K562 (cell line): ENCODE measurements at regions not wholly inside any gene's neighbourhood (a gene's known extent, or its start where the extent isn't known, plus 50 kb on each side); places are given as distances from the start of the nearest gene placed in this dataset.
A peak's percentile ranks its signal among the peaks of the same experiment; 100 is the strongest.

Source experiments
- ATAC-seq: fragments of 200-7000 bp; cut with Tn5 transposase; 3 replicates; pipeline ENCODE4 v1.9.1; 2020; ENCODE audit warnings: moderate library complexity
- BruUV-seq: library from RNA; stranded (reverse); fragments of 400-500 nt; replicated peaks from 2 replicates; lab custom pipeline; 2021; lab: Mats Ljungman, UMichigan
- CTCF ChIA-PET: fragments of 300-600 bp; formaldehyde crosslinking; extraction: SDS; loops from one replicate; lab custom pipeline; 2021; ENCODE audit warnings: low intra/inter-chr PET ratio; lab: Yijun Ruan, JAX
- POLR2A ChIA-PET: fragments of 300-600, 350-650 bp; sonication (Branson Sonifier 250); formaldehyde crosslinking; extraction: SDS; loops from one replicate; lab custom pipeline; 2021; ENCODE audit warnings: antibody characterized with exemption, inconsistent platforms; lab: Yijun Ruan, JAX
- DNase-seq, 4 experiments: peaks; one replicate each; pipeline versions ENCODE4 v3.0.0 to v3.0.0-alpha.2; 2011 to 2018; ENCODE audit warnings: low spot score in 3 of 4, mixed read lengths in 3 of 4; ENCODE audit errors: extremely low read depth in 1 of 4
- FAIRE-seq: peaks from 2 replicates; lab custom pipeline; 2011; peaks lifted over from hg19 to GRCh38; lab: Jason Lieb, UNC
- H2AFZ ChIP-seq: 2 replicates; pipeline ENCODE4 v1.6.0; 2011; ENCODE audit warnings: low read depth, low read length, control low read depth, inconsistent platforms
- H3K27ac ChIP-seq: fragments of 200-600 bp; 3 replicates; pipeline ENCODE4 v1.8.0; 2011; ENCODE audit warnings: low read depth, mild to moderate bottlenecking, control low read depth, inconsistent platforms, low read length, moderate library complexity, mixed read lengths; ENCODE audit errors: extremely low read depth
- H3K27me3 ChIP-seq, 2 experiments: fragments of 300-600 bp in 1 of 2; 2 replicates in 1 of 2; 3 replicates in 1 of 2; pipeline versions ENCODE4 v1.6.0 to v1.8.0; 2011; ENCODE audit warnings: inconsistent platforms in 2 of 2, low read length in 2 of 2, mild to moderate bottlenecking in 1 of 2, mixed read lengths in 1 of 2, moderate library complexity in 1 of 2; ENCODE audit not compliant: control insufficient read depth in 2 of 2, insufficient read depth in 2 of 2
- H3K36me3 ChIP-seq: fragments of 300-600 bp; 3 replicates; pipeline ENCODE4 v1.8.0; 2011; ENCODE audit warnings: mild to moderate bottlenecking, low read length, inconsistent platforms; ENCODE audit not compliant: control insufficient read depth, insufficient read depth
- H3K4me1 ChIP-seq, 2 experiments: fragments of 200-600 bp in 1 of 2; replicated peaks in 1 of 2; 2 replicates in 1 of 2; 3 replicates in 1 of 2; pipeline versions ENCODE4 v1.5.1 to v1.8.0; 2011; ENCODE audit warnings: inconsistent platforms in 2 of 2, low read length in 2 of 2, mild to moderate bottlenecking in 1 of 2, mixed read lengths in 1 of 2, moderate library complexity in 1 of 2; ENCODE audit not compliant: control insufficient read depth in 2 of 2, insufficient read depth in 2 of 2
- H3K4me2 ChIP-seq: 2 replicates; pipeline ENCODE4 v1.6.1; 2011; ENCODE audit warnings: low read length, control low read depth, inconsistent platforms, mixed read lengths; ENCODE audit not compliant: insufficient read depth
- H3K4me3 ChIP-seq: fragments of 200-600 bp; sonication (generic), shearing (Covaris generic); 2 replicates; pipeline ENCODE4 v1.5.1; 2016; ENCODE audit warnings: control low read depth, inconsistent platforms
- H3K79me2 ChIP-seq: fragments of 200-600 bp; 3 replicates; pipeline ENCODE4 v1.8.0; 2011; ENCODE audit warnings: low read length, inconsistent platforms; ENCODE audit not compliant: control insufficient read depth, insufficient read depth
- H3K9ac ChIP-seq, 2 experiments: 2 replicates each; pipeline versions ENCODE4 v1.6.0 to v1.6.1; 2011; ENCODE audit warnings: low read depth in 2 of 2, low read length in 2 of 2, control low read depth in 1 of 2, inconsistent platforms in 1 of 2, mild to moderate bottlenecking in 1 of 2, mixed read lengths in 1 of 2; ENCODE audit not compliant: insufficient read depth in 1 of 2
- H3K9me1 ChIP-seq: one replicate; pipeline ENCODE4 v1.6.0; 2011; ENCODE audit warnings: inconsistent platforms, mild to moderate bottlenecking, low read length, moderate library complexity; ENCODE audit not compliant: control insufficient read depth, insufficient read depth
- H3K9me3 ChIP-seq: replicated peaks from 2 replicates; pipeline ENCODE4 v1.5.1; 2011; ENCODE audit warnings: low read depth, low read length, inconsistent platforms; ENCODE audit not compliant: control insufficient read depth, insufficient read depth
- H4K20me1 ChIP-seq: replicated peaks from 2 replicates; pipeline ENCODE4 v1.6.1; 2011; ENCODE audit warnings: low read length, inconsistent platforms, mixed read lengths; ENCODE audit not compliant: control insufficient read depth, insufficient read depth
- EGR1 ChIP-seq: fragments of 450-650 bp; conservative IDR thresholded peaks from 2 replicates; pipeline ENCODE4 v1.6.1; 2017; ENCODE audit warnings: mild to moderate bottlenecking
- EHMT2 ChIP-seq: fragments of 450-650 bp; IDR thresholded peaks from 2 replicates; pipeline ENCODE4 v1.6.1; 2018; ENCODE audit warnings: antibody characterized with exemption
- GATAD2B ChIP-seq: fragments of 450-650 bp; IDR thresholded peaks from 2 replicates; pipeline ENCODE4 v1.6.1; 2017; ENCODE audit warnings: mild to moderate bottlenecking, borderline replicate concordance
- HNRNPL ChIP-seq: fragments of 200-400 bp; formaldehyde crosslinking; IDR thresholded peaks from 2 replicates; pipeline ENCODE4 v1.6.1; 2017; ENCODE audit warnings: low read depth, mild to moderate bottlenecking, low read length
- KLF1 ChIP-seq: fragments of 450-650 bp; IDR thresholded peaks from 2 replicates; pipeline ENCODE4 v1.6.1; 2016; ENCODE audit warnings: missing genetic modification characterization, missing compliant biosample characterization
- NFRKB ChIP-seq: fragments of 450-650 bp; IDR thresholded peaks from 2 replicates; pipeline ENCODE4 v1.6.1; 2016; ENCODE audit warnings: low read depth
- NFXL1 ChIP-seq: fragments of 450-650 bp; formaldehyde crosslinking; IDR thresholded peaks from 2 replicates; pipeline ENCODE4 v1.4.0; 2021; ENCODE audit warnings: mild to moderate bottlenecking
- PPARD ChIP-seq: fragments of 250-450 bp; sonication (Bioruptor Pico); IDR thresholded peaks from 2 replicates; pipeline ENCODE4 v1.8.0; 2022; ENCODE audit warnings: inconsistent platforms, mild to moderate bottlenecking, moderate library complexity
- REST ChIP-seq, 2 experiments: fragments of 450-650 bp; formaldehyde crosslinking in 1 of 2; IDR thresholded peaks; 2 replicates each; pipeline versions ENCODE4 v1.4.0 to v1.6.1; 2014 to 2020; ENCODE audit warnings: mild to moderate bottlenecking in 2 of 2, borderline replicate concordance in 1 of 2, low read depth in 1 of 2
- TBP ChIP-seq: optimal IDR thresholded peaks from 2 replicates; pipeline ENCODE3; 2011; ENCODE audit warnings: low read depth, low read length, improper control_type of control experiment
- TSC22D4 ChIP-seq: fragments of 450-650 bp; IDR thresholded peaks from 2 replicates; pipeline ENCODE4 v1.6.1; 2016; ENCODE audit warnings: missing genetic modification characterization, missing biosample characterization, control low read depth
- ZHX1 ChIP-seq: fragments of 150-350 bp; conservative IDR thresholded peaks from 2 replicates; pipeline ENCODE4 v1.6.1; 2014; ENCODE audit warnings: low read length
- ZNF589 ChIP-seq: fragments of 200-800 bp; sonication (Bioruptor generic); IDR thresholded peaks from 2 replicates; pipeline ENCODE4 v1.6.1; 2016; ENCODE audit warnings: low read depth, missing genetic modification characterization, missing compliant biosample characterization
- ZSCAN29 ChIP-seq: fragments of 450-650 bp; IDR thresholded peaks from 2 replicates; pipeline ENCODE4 v1.6.1; 2017
- WGBS: fragments of 100-300 bp; shearing (Covaris generic); methylation state at CpG from one replicate; pipeline ENCODE4 v1.1.6; 2016; ENCODE audit warnings: low coverage, mixed read lengths; ENCODE audit not compliant: insufficient coverage; ENCODE audit errors: missing lambda C conversion rate; 5-methylcytosine and 5-hydroxymethylcytosine counted together
- in situ Hi-C: fragments of 300-500 bp; cut with MboI; formaldehyde crosslinking; loops from 4 replicates; pipeline ENCODE4 v1.15.0; 2018; ENCODE audit warnings: inconsistent platforms, mixed read lengths
- intact Hi-C: fragments of 100-400 bp; cut with micrococcal nuclease; formaldehyde crosslinking; loops from 2 replicates; pipeline ENCODE4 v1.14.2; 2022

- H3K9ac ChIP-seq, result no peak overlapping the region
- 0% methylated on average over 5 of the region's 5 CpGs for WGBS
- H3K4me1 ChIP-seq, result no peaks in the 10 kb centered on the region
- H3K9me1 ChIP-seq, result no peaks in the 10 kb centered on the region
- H3K27me3 ChIP-seq, result no peaks in the 10 kb centered on the region; a peak in 1 of 5 replicates
- no peak for ATAC-seq
- in situ Hi-C loops (no loop called here), intact Hi-C loops (no loop called here)
- FAIRE-seq, result no peak
- H2AFZ ChIP-seq, result no peak overlapping the region
- H3K36me3 ChIP-seq, result no peaks in the 10 kb centered on the region
- no peaks in the 10 kb centered on the region for H4K20me1 ChIP-seq
- CTCF ChIA-PET, result no interaction called here
- no peak overlapping the region for H3K4me2 ChIP-seq
- H3K79me2 ChIP-seq, result no peaks in the 10 kb centered on the region
- DNase-seq, result peak in 1 of 4 experiments; percentile 11
- H3K27ac ChIP-seq, result no peak overlapping the region
- H3K4me3 ChIP-seq, result no peak overlapping the region
- POLR2A ChIA-PET, result no interaction called here
- no TSS peak for BruUV-seq
- H3K9me3 ChIP-seq, result no peaks in the 10 kb centered on the region
- no peak for TF ChIP-seq TSC22D4 (tag)
- no peak for TF ChIP-seq EHMT2
- TF ChIP-seq EGR1, result peak; percentile 75
- no peak for TF ChIP-seq KLF1
- TF ChIP-seq NFXL1 (CRISPR knock-in tag), result no peak
- TF ChIP-seq HNRNPL, result no peak
- TF ChIP-seq NFRKB, result no peak
- no peak for TF ChIP-seq PPARD (CRISPR knock-in tag)
- TF ChIP-seq ZNF589 (CRISPR knock-in tag), result no peak
- TF ChIP-seq ZSCAN29, result no peak
- no peak for TF ChIP-seq GATAD2B
- no peak for TF ChIP-seq ZHX1
- no peak for TF ChIP-seq TBP
- TF ChIP-seq REST (IDR thresholded peaks at IDR 0.05; ENCODE audit: borderline replicate concordance), result no peak
- no peak for TF ChIP-seq REST (CRISPR knock-in tag; IDR thresholded peaks at IDR 0.05; ENCODE audit: low read depth)
Observed at GRCh38 chr4:145299380-145300076, 119.1 kb upstream of the OTUD4 start.
